ENCODE measurements at regions not wholly inside any gene's neighbourhood (a gene's known extent, or its start where the extent isn't known, plus 50 kb on each side); places are given as distances from the start of the nearest gene placed in this dataset.

DNA sequence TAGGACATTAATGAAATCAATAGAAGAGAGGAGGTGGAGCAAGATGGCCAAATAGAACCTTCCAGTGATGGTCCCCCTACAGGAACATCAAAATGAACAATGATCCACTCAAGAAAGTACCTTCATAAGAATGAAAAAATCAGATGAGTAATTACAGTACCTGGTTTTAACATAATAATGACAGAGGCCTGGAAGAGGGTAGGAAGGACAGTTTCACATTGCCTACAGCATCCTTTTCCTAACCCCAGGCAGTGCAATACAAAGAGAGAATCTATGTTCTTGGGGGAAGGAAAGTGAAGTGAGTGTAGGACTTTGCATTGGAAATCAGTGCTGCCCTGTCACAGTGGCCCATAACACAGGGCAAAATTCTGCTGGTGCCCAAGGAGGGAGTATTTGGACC is 81.2 kb upstream of the SPTLC1 start:
- CTCF ChIA-PET: interaction anchor here (2.8 kb wide), 1 partner anchor 56 kb away, joined by 8 read pairs; no protein-coding TSS in a partner anchor
- POLR2A ChIA-PET: no interaction called here
- Mint-ChIP-seq H3K27ac (no peak overlapping the region), H3K36me3 (ENCODE audit: low read depth) (no peaks in the 10 kb centered on the region), H3K4me1 (no peaks in the 10 kb centered on the region), H3K27me3 (peaks cover 7% of the 10 kb centered on the region), H3K9me3 (peaks cover 7% of the 10 kb centered on the region), H3K4me3 (no peak overlapping the region)
- DNase-seq: no peak

GRCh38 chr9:92191801-92192200 is 76.6 kb upstream of the SPTLC1 start:
- ChIA-PET POLR2A (no interaction called here), CTCF (interaction anchor here (1.4 kb wide), 1 partner anchor 52 kb away, joined by 3 read pairs; no protein-coding TSS in a partner anchor)
- no peak for DNase-seq
- no peak overlapping the region for H3K4me3 Mint-ChIP-seq
- no peaks in the 10 kb centered on the region for H3K9me3 Mint-ChIP-seq
- H3K27ac Mint-ChIP-seq: no peak overlapping the region
- no peaks in the 10 kb centered on the region for H3K4me1 Mint-ChIP-seq
- H3K27me3 Mint-ChIP-seq: peaks cover 4% of the 10 kb centered on the region
- H3K36me3 Mint-ChIP-seq (ENCODE audit: low read depth): no peaks in the 10 kb centered on the region

DNA sequence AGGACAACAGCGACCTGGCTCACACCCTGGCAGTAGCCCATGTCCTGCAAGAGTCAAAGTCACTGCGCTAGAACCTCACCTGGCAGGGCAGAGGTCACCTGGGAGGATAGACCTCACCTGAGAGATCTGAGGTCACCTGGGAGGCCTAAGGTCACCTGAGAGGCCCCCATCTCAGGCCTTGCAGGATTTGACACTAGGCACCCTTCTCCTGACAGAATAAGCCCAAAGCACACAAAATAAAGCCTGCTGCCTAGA is 75.2 kb upstream of the SPTLC1 start:
- ChIA-PET POLR2A (no interaction called here), CTCF (no interaction called here)
- no peak for DNase-seq
- Mint-ChIP-seq H3K4me3 (no peak overlapping the region), H3K4me1 (no peaks in the 10 kb centered on the region), H3K36me3 (ENCODE audit: low read depth) (no peaks in the 10 kb centered on the region), H3K27ac (no peak overlapping the region), H3K27me3 (peaks cover 8% of the 10 kb centered on the region), H3K9me3 (no peaks in the 10 kb centered on the region)

GRCh38 chr9:92189782-92190535 is 74.7 kb upstream of the SPTLC1 start:
- no peak for DNase-seq
- Mint-ChIP-seq H3K36me3 (ENCODE audit: low read depth) (no peaks in the 10 kb centered on the region), H3K4me1 (no peaks in the 10 kb centered on the region), H3K4me3 (no peak overlapping the region), H3K9me3 (no peaks in the 10 kb centered on the region), H3K27me3 (peaks cover 8% of the 10 kb centered on the region), H3K27ac (no peak overlapping the region)
- ChIA-PET POLR2A (no interaction called here), CTCF (no interaction called here)

- H3K27ac Mint-ChIP-seq: no peak overlapping the region
- H3K4me1 Mint-ChIP-seq: no peaks in the 10 kb centered on the region
- ChIA-PET CTCF (no interaction called here), POLR2A (no interaction called here)
- H3K27me3 Mint-ChIP-seq: peaks cover 12% of the 10 kb centered on the region
- H3K36me3 Mint-ChIP-seq (ENCODE audit: low read depth): no peaks in the 10 kb centered on the region
- no peaks in the 10 kb centered on the region for H3K9me3 Mint-ChIP-seq
- H3K4me3 Mint-ChIP-seq: no peak overlapping the region
- DNase-seq: no peak
These were observed 74.0 kb upstream of the SPTLC1 start for GRCh38 chr9:92188969-92189781.

GRCh38 chr9:92187989-92188714 is 72.9 kb upstream of the SPTLC1 start:
- H3K4me1 Mint-ChIP-seq: no peaks in the 10 kb centered on the region
- H3K36me3 Mint-ChIP-seq (ENCODE audit: low read depth): no peaks in the 10 kb centered on the region
- H3K27ac Mint-ChIP-seq: no peak overlapping the region
- DNase-seq: no peak
- no peaks in the 10 kb centered on the region for H3K9me3 Mint-ChIP-seq
- CTCF ChIA-PET: no interaction called here
- no peak overlapping the region for H3K4me3 Mint-ChIP-seq
- POLR2A ChIA-PET: no interaction called here
- peaks cover 17% of the 10 kb centered on the region for H3K27me3 Mint-ChIP-seq

DNA sequence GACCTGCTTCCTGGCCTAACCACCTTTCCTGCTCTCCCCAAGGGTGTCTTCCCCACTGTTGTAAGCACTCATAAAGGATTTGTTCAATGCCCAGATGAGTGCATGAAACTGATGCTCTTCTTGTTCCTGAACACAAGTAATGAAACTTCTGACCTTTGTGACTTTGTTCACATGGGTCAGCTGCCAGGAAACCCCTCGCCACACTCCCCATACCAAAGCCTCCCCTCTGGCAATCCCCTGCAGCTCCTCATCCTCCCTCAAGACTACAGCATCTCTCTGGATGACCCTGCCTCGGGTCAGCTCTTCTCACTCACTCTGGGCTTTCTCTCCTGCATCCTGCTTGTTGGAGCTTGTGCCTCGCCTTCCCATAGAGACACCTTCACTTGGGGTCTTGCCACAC is 72.2 kb upstream of the SPTLC1 start:
- ChIA-PET POLR2A (no interaction called here), CTCF (interaction anchor here (1.3 kb wide), 1 partner anchor 47 kb away, joined by 6 read pairs; no protein-coding TSS in a partner anchor)
- H3K4me1 Mint-ChIP-seq: no peaks in the 10 kb centered on the region
- no peak overlapping the region for H3K27ac Mint-ChIP-seq
- no peak for DNase-seq
- no peaks in the 10 kb centered on the region for H3K9me3 Mint-ChIP-seq
- H3K27me3 Mint-ChIP-seq: peaks cover 15% of the 10 kb centered on the region
- H3K36me3 Mint-ChIP-seq (ENCODE audit: low read depth): no peaks in the 10 kb centered on the region
- H3K4me3 Mint-ChIP-seq: no peak overlapping the region

DNA sequence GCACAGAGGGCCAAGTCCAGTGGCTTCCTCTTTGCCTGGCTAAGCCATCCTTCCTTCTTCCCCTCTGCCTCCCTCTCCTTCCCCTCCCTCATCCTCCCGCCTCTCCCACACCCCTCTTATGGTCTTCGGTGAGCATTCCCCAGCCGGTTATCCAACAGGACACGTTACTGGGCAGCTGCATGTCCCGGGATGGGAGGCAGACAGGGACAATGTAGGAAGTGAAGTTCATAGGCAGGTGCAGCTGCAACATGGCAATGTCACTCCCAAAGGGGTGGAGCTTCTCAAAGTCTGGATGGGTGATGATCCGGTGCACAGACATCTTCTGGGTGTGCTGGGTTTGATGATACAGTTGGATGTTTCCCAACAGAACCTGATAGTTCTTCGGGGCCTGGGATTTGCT is 71.4 kb upstream of the SPTLC1 start:
- Mint-ChIP-seq H3K27ac (no peak overlapping the region), H3K27me3 (peaks cover 15% of the 10 kb centered on the region), H3K36me3 (ENCODE audit: low read depth) (no peaks in the 10 kb centered on the region), H3K4me1 (no peaks in the 10 kb centered on the region), H3K9me3 (no peaks in the 10 kb centered on the region), H3K4me3 (no peak overlapping the region)
- no peak for DNase-seq
- POLR2A ChIA-PET: no interaction called here
- CTCF ChIA-PET: interaction anchor here (1.3 kb wide), 1 partner anchor 46 kb away, joined by 6 read pairs; no protein-coding TSS in a partner anchor

- no peak overlapping the region for H3K27ac Mint-ChIP-seq
- H3K4me1 Mint-ChIP-seq: no peaks in the 10 kb centered on the region
- H3K9me3 Mint-ChIP-seq: no peaks in the 10 kb centered on the region
- POLR2A ChIA-PET: no interaction called here
- H3K36me3 Mint-ChIP-seq (ENCODE audit: low read depth): no peaks in the 10 kb centered on the region
- H3K27me3 Mint-ChIP-seq: peaks cover 15% of the 10 kb centered on the region
- no peak overlapping the region for H3K4me3 Mint-ChIP-seq
- no peak for DNase-seq
- CTCF ChIA-PET: no interaction called here
These were observed 70.5 kb upstream of the SPTLC1 start for GRCh38 chr9:92185681-92186080.

DNA sequence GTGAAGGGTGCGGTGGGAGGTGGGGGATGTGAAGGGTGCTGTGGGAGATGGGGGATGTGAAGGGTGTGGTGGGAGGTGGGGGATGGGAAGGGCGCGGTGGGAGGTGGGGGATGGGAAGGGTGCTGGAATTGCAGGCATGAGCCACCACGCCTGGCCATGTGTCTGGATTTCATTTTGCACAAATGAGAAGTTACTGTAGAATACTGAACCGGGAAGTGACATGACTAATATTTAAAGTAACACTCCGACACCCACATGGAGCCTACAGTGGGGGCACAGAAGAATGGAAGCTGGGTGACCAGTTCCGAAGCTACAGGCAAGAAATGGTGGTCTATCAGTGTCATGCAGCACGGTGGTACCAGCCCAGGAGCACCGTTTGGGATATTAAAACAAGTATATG is 69.9 kb upstream of the SPTLC1 start:
- Mint-ChIP-seq H3K9me3 (no peaks in the 10 kb centered on the region), H3K4me1 (no peaks in the 10 kb centered on the region), H3K36me3 (ENCODE audit: low read depth) (no peaks in the 10 kb centered on the region), H3K27me3 (peaks cover 15% of the 10 kb centered on the region), H3K4me3 (no peak overlapping the region), H3K27ac (no peak overlapping the region)
- no peak for DNase-seq
- ChIA-PET POLR2A (no interaction called here), CTCF (no interaction called here)

- CTCF ChIA-PET: interaction anchor here (1.3 kb wide), 1 partner anchor 44 kb away, joined by 3 read pairs; no protein-coding TSS in a partner anchor
These were observed 68.9 kb upstream of the SPTLC1 start for GRCh38 chr9:92184041-92184564.

DNA sequence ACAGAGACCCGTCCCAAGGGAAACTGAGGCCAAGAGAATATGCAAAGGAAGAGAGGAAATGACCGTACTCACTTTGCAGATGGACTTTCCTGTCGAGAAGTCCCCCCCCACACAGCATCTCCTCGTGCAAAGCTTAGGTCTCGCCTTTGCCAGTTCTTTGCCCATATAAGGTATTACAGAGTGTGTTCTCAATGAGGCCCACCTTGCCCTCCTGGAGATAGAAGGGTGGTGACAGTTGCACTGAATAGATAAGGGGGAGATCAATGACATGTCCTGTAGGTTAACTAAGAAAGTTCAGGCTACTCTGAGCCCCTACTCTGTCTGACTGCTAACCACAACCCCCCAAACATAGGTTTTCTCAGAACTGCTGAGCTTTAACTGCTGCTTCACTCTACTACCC is 68.2 kb upstream of the SPTLC1 start:
- Mint-ChIP-seq H3K27ac (no peak overlapping the region), H3K4me1 (no peaks in the 10 kb centered on the region), H3K9me3 (no peaks in the 10 kb centered on the region), H3K36me3 (ENCODE audit: low read depth) (no peaks in the 10 kb centered on the region), H3K4me3 (no peak overlapping the region), H3K27me3 (peaks cover 18% of the 10 kb centered on the region)
- no peak for DNase-seq
- CTCF ChIA-PET: interaction anchor here (1.3 kb wide), 1 partner anchor 43 kb away, joined by 3 read pairs; no protein-coding TSS in a partner anchor
- POLR2A ChIA-PET: no interaction called here

More at GRCh38 chr9:92184041-92184564, 68.9 kb upstream of the SPTLC1 start:
- no peak for DNase-seq
- Mint-ChIP-seq H3K9me3 (no peaks in the 10 kb centered on the region), H3K27ac (no peak overlapping the region), H3K4me3 (no peak overlapping the region), H3K27me3 (peaks cover 18% of the 10 kb centered on the region), H3K36me3 (ENCODE audit: low read depth) (no peaks in the 10 kb centered on the region), H3K4me1 (no peaks in the 10 kb centered on the region)
- POLR2A ChIA-PET: no interaction called here

- H3K27me3 Mint-ChIP-seq: peaks cover 15% of the 10 kb centered on the region
- H3K27ac Mint-ChIP-seq: no peak overlapping the region
- H3K4me1 Mint-ChIP-seq: no peaks in the 10 kb centered on the region
- no peaks in the 10 kb centered on the region for H3K36me3 Mint-ChIP-seq (ENCODE audit: low read depth)
- no peaks in the 10 kb centered on the region for H3K9me3 Mint-ChIP-seq
- ChIA-PET POLR2A (no interaction called here), CTCF (no interaction called here)
- DNase-seq: no peak
- H3K4me3 Mint-ChIP-seq: no peak overlapping the region
These were observed 66.1 kb upstream of the SPTLC1 start for GRCh38 chr9:92181296-92181695.

All from activated CD4-positive, alpha-beta memory T cell treated with anti-CD3 and anti-CD28 coated beads, Interleukin-2, amount 10 ng/mL, durations not matched to agents 7 days and 5 days (primary cell).